Panc1 (cell line): ENCODE measurements at regions not wholly inside any gene's neighbourhood (a gene's known extent, or its start where the extent isn't known, plus 50 kb on each side); places are given as distances from the start of the nearest gene placed in this dataset.

Experiments used
- ATAC-seq: fragments of 200-7000 bp; cut with Tn5 transposase; 2 replicates; pipeline ENCODE4 v1.9.1; 2020; ENCODE audit warnings: mild to moderate bottlenecking, moderate library complexity
- BruUV-seq: library from RNA; stranded (reverse); fragments of 400-500 nt; replicated peaks from 2 replicates; lab custom pipeline; 2021; lab: Mats Ljungman, UMichigan
- CTCF ChIA-PET: fragments of 300-600 bp; sonication (Branson Sonifier 250); formaldehyde crosslinking; loops from one replicate; lab custom pipeline; 2022; ENCODE audit warnings: antibody characterized with exemption; lab: Charles Lee
- POLR2A ChIA-PET: fragments of 300-600 bp; sonication (Branson Sonifier 250); formaldehyde crosslinking; loops from one replicate; lab custom pipeline; 2022; ENCODE audit warnings: antibody characterized with exemption; lab: Charles Lee
- DNase-seq: peaks from one replicate; pipeline ENCODE4 v3.0.0-alpha.2; 2010; ENCODE audit warnings: low read depth, low spot score
- H3K27ac ChIP-seq: 2 replicates; pipeline ENCODE4 v1.5.1; 2011; ENCODE audit warnings: mild to moderate bottlenecking, low read length, inconsistent platforms
- H3K27me3 ChIP-seq: fragments of 200-500 bp; sonication (Bioruptor generic); 2 replicates; pipeline ENCODE4 v1.6.0; 2014; ENCODE audit warnings: low read length, inconsistent platforms; ENCODE audit not compliant: control insufficient read depth, insufficient read depth
- H3K36me3 ChIP-seq: fragments of 200-500 bp; sonication (Bioruptor generic); 2 replicates; pipeline ENCODE4 v1.5.1; 2014; ENCODE audit warnings: inconsistent platforms, mild to moderate bottlenecking, low read length, moderate library complexity; ENCODE audit not compliant: control insufficient read depth, insufficient read depth
- H3K4me1 ChIP-seq: 2 replicates; pipeline ENCODE4 v1.5.1; 2011; ENCODE audit warnings: inconsistent platforms, mild to moderate bottlenecking, low read length, moderate library complexity; ENCODE audit not compliant: control insufficient read depth, insufficient read depth
- H3K4me3 ChIP-seq, 2 experiments: 2 replicates each; pipeline ENCODE4 v1.5.1; 2011 to 2012; ENCODE audit warnings: low read depth in 2 of 2, low read length in 2 of 2, mild to moderate bottlenecking in 2 of 2, inconsistent platforms in 1 of 2, moderate library complexity in 1 of 2
- H3K9me3 ChIP-seq: fragments of 200-500 bp; sonication (Bioruptor generic); 2 replicates; pipeline ENCODE4 v1.5.1; 2014; ENCODE audit warnings: low read depth, mild to moderate bottlenecking, inconsistent platforms, low read length, moderate library complexity; ENCODE audit not compliant: control insufficient read depth, insufficient read depth
- CTCF ChIP-seq: fragments of 450-650 bp; IDR thresholded peaks from 2 replicates; pipeline ENCODE4 v1.5.1; 2017; ENCODE audit warnings: mild to moderate bottlenecking
- POLR2AphosphoS5 ChIP-seq: IDR thresholded peaks from 2 replicates; pipeline ENCODE4 v1.6.1; 2012; ENCODE audit warnings: mild to moderate bottlenecking, low read depth, low read length, moderate library complexity
- REST ChIP-seq, 2 experiments: IDR thresholded peaks; 2 replicates each; pipeline ENCODE4 v1.6.1; 2011 to 2012; ENCODE audit warnings: low read depth in 2 of 2, control low read depth in 1 of 2, low read length in 1 of 2, mild to moderate bottlenecking in 1 of 2, moderate library complexity in 1 of 2; ENCODE audit not compliant: insufficient read depth in 1 of 2
- SIN3A ChIP-seq: IDR thresholded peaks from 2 replicates; pipeline ENCODE4 v1.6.1; 2012; ENCODE audit warnings: low read depth, mild to moderate bottlenecking, low read length, moderate library complexity, borderline replicate concordance; ENCODE audit not compliant: insufficient read depth
- TCF7L2 ChIP-seq: IDR thresholded peaks from 2 replicates; pipeline ENCODE4 v1.6.1; 2011; ENCODE audit warnings: mild to moderate bottlenecking, low read depth, low read length, inconsistent platforms
- in situ Hi-C: cut with HindIII; loops from 2 replicates; pipeline ENCODE4 v1.10.0; 2016; ENCODE audit warnings: low sequenced_read_pairs, low pct_unique_long_range_greater_than_20kb
- intact Hi-C: fragments of 100-400 bp; cut with micrococcal nuclease; formaldehyde crosslinking; loops from one replicate; pipeline ENCODE4 v1.10.0; 2022; ENCODE audit not compliant: unreplicated experiment

GRCh38 chr13:48165063-48165462, 67.9 kb upstream of the ITM2B start:
- Histone ChIP-seq H3K27ac (no peak overlapping the region), H3K4me3 (no peak overlapping the region), H3K27me3 (no peaks in the 10 kb centered on the region), H3K36me3 (no peaks in the 10 kb centered on the region), H3K4me1 (no peaks in the 10 kb centered on the region), H3K9me3 (no peaks in the 10 kb centered on the region)
- intact Hi-C loops (no loop called here), in situ Hi-C loops (no loop called here)
- POLR2A ChIA-PET: no interaction called here
- TF ChIP-seq TCF7L2: no peak
- TF ChIP-seq POLR2AphosphoS5: no peak
- TF ChIP-seq CTCF: no peak
- no peak for TF ChIP-seq SIN3A
- no peak for TF ChIP-seq REST (IDR thresholded peaks at IDR 0.05; ENCODE audit: insufficient read depth in 1 of 2, low read depth in 2 of 2, low read length in 1 of 2)
- BruUV-seq: no TSS peak
- DNase-seq (no peak), ATAC-seq (no peak)
- CTCF ChIA-PET: no interaction called here

- ATAC-seq (no peak), DNase-seq (no peak)
- no peak for TF ChIP-seq CTCF
- no peak for TF ChIP-seq REST (IDR thresholded peaks at IDR 0.05; ENCODE audit: insufficient read depth in 1 of 2, low read depth in 2 of 2, low read length in 1 of 2)
- TF ChIP-seq POLR2AphosphoS5: no peak
- TF ChIP-seq SIN3A: no peak
- no peak for TF ChIP-seq TCF7L2
- BruUV-seq: no TSS peak
- Histone ChIP-seq H3K36me3 (no peaks in the 10 kb centered on the region), H3K4me3 (no peak overlapping the region), H3K4me1 (no peaks in the 10 kb centered on the region), H3K27ac (no peak overlapping the region), H3K9me3 (no peaks in the 10 kb centered on the region), H3K27me3 (no peaks in the 10 kb centered on the region)
- CTCF ChIA-PET: no interaction called here
- intact Hi-C loops: no loop called here
- in situ Hi-C loops: no loop called here
- POLR2A ChIA-PET: no interaction called here
Measured at GRCh38 chr13:48163061-48163460, 68.2 kb upstream of the MED4 start.
